Left ventricle myocardium inferior (tissue), 1 donor: ENCODE measurements at regions not wholly inside any gene's neighbourhood (a gene's known extent, or its start where the extent isn't known, plus 50 kb on each side); places are given as distances from the start of the nearest gene placed in this dataset.

Experiments
- DNase-seq: peaks from one replicate; pipeline ENCODE4 v3.0.0-alpha.2; 2020
- H3K27ac ChIP-seq: fragments of 200-600 bp; replicated peaks from 2 replicates; pipeline ENCODE4 v1.8.0; 2021
- H3K27me3 ChIP-seq: fragments of 200-600 bp; 2 replicates; pipeline ENCODE4 v1.8.0; 2021; ENCODE audit warnings: low read depth
- H3K36me3 ChIP-seq: fragments of 200-600 bp; 2 replicates; pipeline ENCODE4 v1.8.0; 2021
- H3K4me1 ChIP-seq: fragments of 200-600 bp; 2 replicates; pipeline ENCODE4 v1.8.0; 2021
- H3K4me3 ChIP-seq: fragments of 200-600 bp; 2 replicates; pipeline ENCODE4 v1.8.0; 2021; ENCODE audit warnings: mild to moderate bottlenecking, moderate library complexity
- H3K9me3 ChIP-seq: fragments of 200-600 bp; replicated peaks from 2 replicates; pipeline ENCODE4 v1.8.0; 2021
- CTCF ChIP-seq: fragments of 200-600 bp; IDR thresholded peaks from 2 replicates; pipeline ENCODE4 v1.8.0; 2021; ENCODE audit warnings: antibody characterized with exemption, mild to moderate bottlenecking, borderline replicate concordance
- intact Hi-C: fragments of 100-400 bp; cut with micrococcal nuclease; formaldehyde crosslinking; loops from one replicate; pipeline ENCODE4 v1.11.0; 2022
- donor health status: DM: no; HTN: yes; CAD: no; lungs with severe emphysema.

GRCh38 chr12:124179936-124180607 lies 114.8 kb upstream of the RFLNA start:
- Histone ChIP-seq H3K36me3 (no peaks in the 10 kb centered on the region), H3K4me3 (no peak overlapping the region), H3K27ac (no peak overlapping the region), H3K9me3 (no peaks in the 10 kb centered on the region), H3K27me3 (no peaks in the 10 kb centered on the region), H3K4me1 (no peaks in the 10 kb centered on the region)
- no peak for TF ChIP-seq CTCF
- intact Hi-C loops: no loop called here
- DNase-seq: no peak

- H3K27ac ChIP-seq: no peak overlapping the region
- no peaks in the 10 kb centered on the region for H3K27me3 ChIP-seq
- intact Hi-C loops: no loop called here
- H3K9me3 ChIP-seq: no peaks in the 10 kb centered on the region
- H3K4me1 ChIP-seq: peaks cover 7% of the 10 kb centered on the region
- H3K36me3 ChIP-seq: no peaks in the 10 kb centered on the region
- no peak for DNase-seq
- TF ChIP-seq CTCF: no peak
- no peak overlapping the region for H3K4me3 ChIP-seq
These were observed 111.7 kb upstream of the RFLNA start for GRCh38 chr12:124183172-124183571.

GRCh38 chr12:124184456-124184855 lies 110.4 kb upstream of the RFLNA start:
- Histone ChIP-seq H3K4me3 (no peak overlapping the region), H3K27me3 (no peaks in the 10 kb centered on the region), H3K4me1 (peaks cover 20% of the 10 kb centered on the region), H3K27ac (no peak overlapping the region), H3K36me3 (no peaks in the 10 kb centered on the region), H3K9me3 (no peaks in the 10 kb centered on the region)
- TF ChIP-seq CTCF: no peak
- no peak for DNase-seq
- intact Hi-C loops: no loop called here

GRCh38 chr12:124185971-124186686 lies 108.8 kb upstream of the RFLNA start:
- intact Hi-C loops: no loop called here
- no peak for DNase-seq
- no peaks in the 10 kb centered on the region for H3K36me3 ChIP-seq
- H3K27ac ChIP-seq: no peak overlapping the region
- no peaks in the 10 kb centered on the region for H3K27me3 ChIP-seq
- TF ChIP-seq CTCF: no peak
- H3K4me1 ChIP-seq: peaks cover 22% of the 10 kb centered on the region
- no peaks in the 10 kb centered on the region for H3K9me3 ChIP-seq
- H3K4me3 ChIP-seq: no peak overlapping the region

- Histone ChIP-seq H3K27me3 (no peaks in the 10 kb centered on the region), H3K36me3 (no peaks in the 10 kb centered on the region), H3K4me3 (peak overlapping the region; percentile 35), H3K9me3 (no peaks in the 10 kb centered on the region), H3K4me1 (peaks cover 22% of the 10 kb centered on the region), H3K27ac (peak overlapping the region; percentile 46)
- intact Hi-C loops: no loop called here
- TF ChIP-seq CTCF: no peak
- no peak for DNase-seq
These were observed 106.8 kb upstream of the RFLNA start for GRCh38 chr12:124188084-124188483.
